ENCODE measurements at regions not wholly inside any gene's neighbourhood (a gene's known extent, or its start where the extent isn't known, plus 50 kb on each side); places are given as distances from the start of the nearest gene placed in this dataset.
"Not testable (repeated sequence)": the region's sequence is repeated elsewhere in the genome, so short reads cannot be mapped to it uniquely, and the experiment has no call there.

DNA sequence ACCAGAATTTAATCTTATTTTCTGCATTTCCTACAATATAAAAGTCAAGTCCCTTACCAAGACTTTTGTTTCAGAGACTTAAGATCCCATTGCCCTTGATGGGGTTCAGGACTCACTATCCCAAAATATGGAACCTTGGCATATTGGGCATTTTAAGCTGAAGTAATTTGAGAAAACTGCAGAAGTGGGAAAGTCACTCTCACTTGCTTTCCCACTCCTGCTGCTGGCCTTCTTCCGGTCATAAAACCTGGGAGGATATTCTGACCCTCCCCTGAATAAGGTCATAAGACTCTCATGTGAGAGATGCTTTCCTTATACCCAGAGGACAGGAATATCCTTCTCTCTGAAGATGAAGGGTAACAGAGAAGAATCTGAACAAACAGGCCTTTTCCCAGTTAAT, 92.8 kb upstream of the IFNGR1 start:
- DNase-seq: no peak

GRCh38 chr6:137309078-137309762, 90.0 kb upstream of the IFNGR1 start:
- peak in 28 of 56 donors; percentile 2 to 62 (median 18) for DNase-seq

DNA sequence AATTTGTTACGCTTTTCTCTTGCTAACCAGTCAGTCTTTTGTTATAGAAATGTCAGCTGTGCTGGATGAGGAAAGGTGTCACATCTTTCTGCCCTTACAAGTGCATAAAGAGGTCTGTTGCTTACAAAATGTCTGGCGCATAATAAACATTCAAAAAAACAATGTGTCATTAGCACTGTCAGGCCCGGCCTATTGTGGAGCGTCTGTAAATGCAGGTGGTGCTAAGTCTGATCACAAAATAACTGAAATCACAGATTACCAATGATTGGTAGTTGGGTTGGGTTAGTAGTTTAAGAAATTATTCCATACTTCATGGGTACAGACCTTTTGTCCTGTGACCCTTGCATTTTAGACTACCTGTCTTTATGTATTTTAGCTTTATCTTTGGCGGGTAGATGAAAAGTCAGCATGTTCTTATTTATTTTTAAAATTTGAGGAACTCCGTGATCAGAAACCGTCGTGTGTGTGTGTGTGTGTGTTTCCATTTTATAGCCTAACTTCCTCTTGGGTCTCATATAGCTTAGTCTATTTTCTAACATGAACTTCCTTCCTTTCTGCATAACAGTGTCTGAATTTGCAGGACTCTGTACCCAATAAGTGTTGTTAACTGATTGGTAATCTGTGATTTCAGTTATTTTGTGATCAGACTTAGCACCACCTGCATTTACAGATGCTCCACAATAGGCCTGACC, 88.1 kb upstream of the IFNGR1 start:
- DNase-seq: no peak

GRCh38 chr6:137305691-137306090, 86.5 kb upstream of the IFNGR1 start:
- DNase-seq: no peak

DNA sequence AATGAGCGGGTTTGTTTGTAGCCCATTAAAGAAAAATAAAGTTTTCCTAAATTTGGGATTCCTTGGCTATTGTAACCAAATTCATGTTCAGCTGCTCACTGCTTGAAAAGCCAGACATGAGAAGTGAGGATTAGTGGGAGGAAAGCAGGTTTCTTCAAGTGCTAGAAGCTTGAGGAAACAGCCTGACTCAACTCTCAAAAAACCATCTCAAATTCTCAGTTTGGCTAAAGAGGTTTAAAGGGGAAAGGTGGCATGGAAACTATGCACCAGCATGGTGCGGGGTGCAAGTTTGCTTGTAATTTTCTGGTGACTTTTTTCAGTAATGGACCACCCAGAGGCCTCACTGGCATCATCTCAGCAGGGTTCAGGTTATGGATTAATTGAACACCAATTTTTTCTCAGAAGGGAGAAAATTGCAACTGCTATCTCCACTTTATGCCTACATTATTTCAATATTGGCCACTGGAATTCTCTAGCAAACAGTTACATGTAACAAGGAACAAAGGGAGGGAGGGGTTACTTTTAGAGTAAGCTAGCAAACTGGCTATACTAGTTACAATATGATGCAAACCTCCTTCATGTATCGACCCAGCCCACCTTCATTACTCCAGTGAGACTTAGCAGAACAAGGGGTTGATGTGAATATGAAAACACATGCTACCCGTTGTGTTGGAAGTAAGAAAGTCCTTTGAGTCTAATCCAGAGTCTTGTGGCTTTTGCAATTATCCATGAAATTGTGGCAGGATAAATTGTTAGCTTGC, 85.0 kb upstream of the IFNGR1 start:
- no peak for DNase-seq

DNA sequence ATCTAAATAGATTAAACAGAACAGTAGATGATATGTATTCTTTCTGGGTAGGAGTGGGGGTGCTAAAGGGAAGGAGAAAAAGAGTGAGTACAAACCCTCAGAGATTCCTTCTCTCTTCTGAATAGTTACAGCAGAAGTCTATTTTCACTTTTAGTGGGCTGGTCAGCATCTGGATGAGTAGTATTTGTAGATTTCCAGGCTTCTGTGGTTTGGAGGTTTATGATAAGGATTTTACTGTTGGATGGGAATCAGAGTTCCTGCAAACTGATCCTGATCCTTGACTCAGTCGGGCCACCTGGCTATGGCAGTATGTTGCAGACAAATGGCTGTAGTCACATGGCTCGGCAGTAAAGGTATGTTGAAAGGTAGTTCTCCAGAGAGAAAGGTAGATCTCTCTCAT, 84.3 kb upstream of the IFNGR1 start:
- no peak for DNase-seq

DNA sequence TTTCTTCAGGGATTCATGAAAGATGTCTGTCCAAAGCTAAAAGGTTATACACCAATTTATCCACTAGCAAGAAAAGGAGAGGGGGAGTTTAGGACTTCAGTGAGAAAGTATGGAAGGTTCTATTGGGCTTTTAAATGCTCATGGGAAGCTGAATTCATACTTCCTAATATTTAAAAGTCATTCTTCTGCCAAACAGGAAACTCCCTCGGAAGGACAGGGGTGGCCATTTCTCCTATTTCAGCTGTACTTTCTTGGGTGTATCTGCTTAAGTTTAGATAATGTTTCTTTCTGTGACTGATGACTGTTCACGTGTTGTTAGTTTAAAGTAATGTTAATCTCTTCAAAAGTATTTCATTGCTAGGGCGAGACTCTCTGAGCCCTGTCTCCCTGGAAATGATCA, 80.5 kb upstream of the IFNGR1 start:
- DNase-seq: no peak

DNA sequence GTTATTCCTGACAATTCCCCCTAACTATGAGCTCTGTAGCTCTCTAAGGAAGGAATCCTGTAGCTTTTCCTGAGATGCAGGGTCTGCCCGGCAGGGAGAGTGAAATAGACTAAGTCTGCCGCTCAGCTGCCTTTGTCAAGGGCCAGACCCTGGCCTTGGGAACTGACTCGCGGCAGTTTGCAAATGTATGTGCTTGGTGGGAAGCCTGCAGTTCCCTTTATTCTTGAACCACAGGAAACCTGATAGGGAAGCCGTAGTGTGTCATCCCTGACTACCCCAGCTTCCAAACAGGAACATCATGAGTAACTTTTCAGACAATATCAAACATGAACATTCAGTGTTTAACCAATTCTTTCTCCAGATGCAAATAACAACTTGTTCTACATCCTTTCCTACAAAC, 78.7 kb upstream of the IFNGR1 start:
- DNase-seq: peak in 2 of 56 donors; percentile 31 to 42

DNA sequence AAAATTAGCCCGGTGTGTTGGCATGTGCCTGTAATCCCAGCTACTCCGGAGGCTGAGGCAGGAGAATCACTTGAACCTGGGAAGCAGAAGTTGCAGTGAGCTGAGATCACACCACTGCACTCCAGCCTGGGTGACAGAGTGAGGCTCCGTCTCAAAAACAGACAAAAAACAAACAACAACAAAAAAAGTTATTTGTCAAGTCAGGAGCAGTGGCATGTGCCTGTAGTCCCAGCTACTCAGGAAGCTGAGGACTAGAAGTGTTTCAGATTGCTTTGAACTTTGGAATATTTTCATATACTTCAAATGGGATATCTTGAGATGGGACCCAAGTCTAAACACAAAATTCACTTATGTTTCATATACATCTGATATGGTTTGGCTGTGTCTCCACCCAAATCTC, 73.1 kb upstream of the IFNGR1 start:
- not testable (repeated sequence) for DNase-seq

- peak in 36 of 56 donors; percentile 4 to 82 (median 34) for DNase-seq
Measured at GRCh38 chr6:137291441-137291840, 72.3 kb upstream of the IFNGR1 start.

GRCh38 chr6:137290601-137291261, 71.5 kb upstream of the IFNGR1 start:
- no peak for DNase-seq

- no peak for DNase-seq
Measured at GRCh38 chr6:137286916-137287315, 67.7 kb upstream of the IFNGR1 start.

DNA sequence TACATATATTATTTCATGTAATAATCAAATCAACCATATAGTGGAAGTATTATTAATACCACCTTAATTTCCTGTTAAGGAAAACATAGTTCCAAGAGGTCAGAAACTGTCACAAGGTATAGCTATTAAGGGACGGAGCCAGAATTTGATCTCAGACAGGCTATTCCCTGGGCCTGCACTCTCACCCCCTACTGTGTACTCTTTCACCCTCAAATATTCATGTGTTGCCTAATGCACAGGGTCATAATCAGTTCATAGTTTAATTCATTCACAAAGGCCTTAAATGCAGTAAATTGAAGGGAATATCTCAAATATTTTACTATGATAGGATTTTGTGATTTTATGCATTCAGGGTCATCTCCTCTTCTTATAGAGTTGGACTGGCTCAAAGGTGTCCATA, 67.2 kb upstream of the IFNGR1 start:
- no peak for DNase-seq

DNA sequence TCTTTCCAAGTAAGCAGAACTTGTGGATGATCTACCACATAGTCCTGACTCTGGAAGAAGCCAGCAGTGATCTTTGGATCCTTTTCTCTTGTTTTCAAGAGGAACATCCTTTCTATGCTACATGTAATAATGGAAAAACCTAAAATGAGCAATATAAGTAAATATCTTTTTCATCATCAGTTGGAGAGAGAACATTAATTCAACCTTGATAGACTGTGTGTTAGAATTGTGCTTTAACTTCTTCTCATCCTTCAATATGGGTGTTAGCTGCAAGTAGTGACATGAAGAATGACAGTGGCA, 65.6 kb upstream of the IFNGR1 start:
- DNase-seq: no peak

GRCh38 chr6:137283940-137284810, 65.0 kb upstream of the IFNGR1 start:
- DNase-seq: peak in 3 of 56 donors; percentile 7 to 28 (median 15)

DNA sequence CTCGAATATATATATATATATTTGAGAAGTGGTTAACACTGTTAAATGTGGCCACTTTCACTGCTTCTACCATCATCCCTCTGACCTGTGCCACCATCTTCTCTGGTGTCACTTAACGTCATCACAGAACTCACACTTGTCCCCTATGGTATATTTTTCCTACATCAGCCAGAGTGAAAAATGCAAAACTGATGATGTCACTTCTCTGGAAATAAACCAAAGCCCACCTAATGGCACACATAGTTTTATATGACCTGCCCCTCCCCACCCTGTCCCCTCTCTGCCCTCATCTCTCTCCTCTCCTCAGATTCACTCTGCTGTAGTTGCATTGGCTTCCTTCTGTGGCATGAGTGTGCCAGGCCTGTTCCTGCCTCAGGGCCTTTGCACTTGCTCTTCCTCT, 63.9 kb upstream of the IFNGR1 start:
- no peak for DNase-seq

GRCh38 chr6:137282254-137282653, 63.1 kb upstream of the IFNGR1 start:
- DNase-seq: peak in 9 of 56 donors; percentile 1 to 31 (median 13)

DNA sequence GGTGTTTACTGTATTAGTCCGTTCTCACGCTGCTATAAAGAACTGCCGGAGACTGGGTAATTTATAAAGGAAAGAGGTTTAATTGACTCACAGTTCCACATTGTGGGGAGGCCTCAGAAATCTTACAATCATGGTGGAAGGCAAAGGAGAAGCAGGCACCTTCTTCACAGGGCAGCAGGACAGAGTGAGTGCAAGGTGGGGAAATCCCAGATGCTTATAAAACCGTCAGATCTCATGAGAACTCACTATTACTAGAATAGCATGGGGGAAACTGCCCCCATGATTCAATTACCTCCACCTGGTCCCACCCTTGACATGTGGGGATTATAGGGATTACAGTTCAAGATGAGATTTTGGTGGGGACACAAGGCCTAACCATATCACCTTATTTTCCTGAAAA, 60.1 kb upstream of the IFNGR1 start:
- DNase-seq: not testable (repeated sequence)

DNA sequence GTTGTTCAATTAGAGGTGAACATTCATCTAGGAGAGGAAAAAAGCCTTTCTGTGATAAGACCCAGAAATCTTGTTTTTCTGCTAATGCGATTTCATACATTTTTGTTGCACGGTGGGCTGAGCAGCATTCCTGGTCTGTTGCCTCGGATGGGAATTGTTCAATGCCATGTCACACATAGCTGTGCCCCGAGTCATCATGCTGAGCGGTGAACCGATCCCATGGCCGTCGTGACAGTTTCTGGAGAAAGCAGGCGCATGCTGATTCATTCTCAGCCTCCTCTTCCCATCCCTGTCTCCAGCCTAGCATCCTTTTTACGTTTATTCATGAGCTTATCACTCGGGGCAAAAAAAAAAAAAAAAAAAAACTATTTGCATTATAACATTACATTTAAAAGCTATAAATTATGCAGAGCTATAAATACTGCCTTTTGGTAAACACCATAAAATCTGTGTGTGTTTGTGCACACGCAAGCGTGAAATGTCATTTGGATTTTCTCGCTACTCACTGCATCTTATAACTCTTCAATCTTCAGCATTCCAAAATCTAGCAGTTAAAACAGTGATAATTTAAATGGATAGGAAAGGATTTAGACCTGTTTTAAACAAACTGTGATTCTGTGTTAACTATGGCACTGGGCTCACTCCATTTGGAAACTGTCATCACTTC, 58.9 kb upstream of the IFNGR1 start:
- DNase-seq: no peak

DNA sequence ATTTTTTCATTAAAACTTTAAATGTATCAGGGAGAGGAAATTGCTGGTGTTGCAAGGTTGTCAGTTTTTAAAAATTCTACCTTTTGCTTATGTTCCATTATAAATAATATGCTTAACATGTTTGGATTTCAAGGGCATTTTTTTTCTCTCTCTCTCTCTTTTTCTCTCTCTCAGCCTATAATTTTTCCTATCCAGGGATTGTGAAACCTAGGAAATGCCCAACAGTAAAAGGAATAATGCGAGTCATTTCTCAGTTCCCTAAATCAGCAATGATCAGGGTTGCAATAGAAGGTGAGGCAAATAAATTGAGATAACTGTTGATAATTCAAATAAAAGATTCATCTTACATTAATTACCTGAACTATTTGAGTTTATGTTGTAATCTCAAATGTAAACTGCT, 53.2 kb upstream of the IFNGR1 start:
- no peak for DNase-seq
